A549 (cell line): ENCODE measurements at regions not wholly inside any gene's neighbourhood (a gene's known extent, or its start where the extent isn't known, plus 50 kb on each side); places are given as distances from the start of the nearest gene placed in this dataset.

Experiments
- ATAC-seq, 2 experiments: fragments of 200-7000 bp in 1 of 2; fragments of >200 bp in 1 of 2; cut with Nextera tagmentation in 1 of 2; cut with Tn5 transposase in 1 of 2; 3 replicates each; pipeline versions ENCODE4 v1.8.0 to v1.9.1; 2018 to 2020; ENCODE audit warnings: mild to moderate bottlenecking in 1 of 2, moderate library complexity in 1 of 2
- CTCF ChIA-PET: fragments of 300-600 bp; sonication (Branson Sonifier 250); formaldehyde crosslinking; extraction: SDS; loops from one replicate; lab custom pipeline; 2021; ENCODE audit warnings: antibody characterized with exemption, inconsistent platforms; lab: Yijun Ruan, JAX
- POLR2A ChIA-PET: fragments of 350-600 bp; formaldehyde crosslinking; extraction: SDS; loops from one replicate; lab custom pipeline; 2021; ENCODE audit warnings: antibody characterized with exemption, inconsistent platforms; lab: Yijun Ruan, JAX
- DNase-seq, 2 experiments: peaks; one replicate each; pipeline versions ENCODE4 v3.0.0 to v3.0.0-alpha.2; 2011 to 2016; ENCODE audit warnings: low read depth in 1 of 2, low spot score in 1 of 2
- FAIRE-seq: peaks from 2 replicates; lab custom pipeline; 2011; peaks lifted over from hg19 to GRCh38; lab: Jason Lieb, UNC
- H3K27ac ChIP-seq, 2 experiments: fragments of >200 bp; sonication (Bioruptor Twin); formaldehyde crosslinking; 3 replicates each; pipeline ENCODE4 v1.5.1; 2016 to 2017
- H3K4me1 ChIP-seq: fragments of >200 bp; sonication (Bioruptor Twin); formaldehyde crosslinking; 3 replicates; pipeline ENCODE4 v1.6.1; 2016
- H3K4me2 ChIP-seq: fragments of >200 bp; sonication (Bioruptor Twin); formaldehyde crosslinking; 3 replicates; pipeline ENCODE4 v1.6.1; 2016
- H3K4me3 ChIP-seq: fragments of >200 bp; sonication (Bioruptor Twin); formaldehyde crosslinking; 3 replicates; pipeline ENCODE4 v1.5.1; 2016
- H3K9me3 ChIP-seq: fragments of >200 bp; sonication (Bioruptor Twin); formaldehyde crosslinking; 3 replicates; pipeline ENCODE4 v1.6.1; 2016
- BCL3 ChIP-seq: fragments of >200 bp; sonication (Bioruptor Twin); formaldehyde crosslinking; IDR thresholded peaks from 3 replicates; pipeline ENCODE4 v1.6.1; 2016
- CEBPB ChIP-seq, 2 experiments: fragments of >200 bp in 1 of 2; sonication (Bioruptor Twin) in 1 of 2; formaldehyde crosslinking in 1 of 2; IDR thresholded peaks; 2 replicates each; pipeline ENCODE4 v1.6.1; 2012 to 2016
- E2F6 ChIP-seq: IDR thresholded peaks from 2 replicates; pipeline ENCODE4 v1.6.1; 2012; ENCODE audit warnings: low read depth, borderline replicate concordance
- FOSB ChIP-seq: fragments of 250-450 bp; sonication (Bioruptor Pico); IDR thresholded peaks from 2 replicates; pipeline ENCODE4 v1.5.0; 2020; ENCODE audit warnings: mild to moderate bottlenecking, moderate library complexity
- FOSL2 ChIP-seq, 2 experiments: fragments of 450-650 bp in 1 of 2; fragments of >200 bp in 1 of 2; sonication (Bioruptor Twin) in 1 of 2; formaldehyde crosslinking; IDR thresholded peaks; 2 replicates each; pipeline versions ENCODE4 v1.5.0 to v1.6.1; 2016 to 2020; ENCODE audit warnings: mild to moderate bottlenecking in 1 of 2, moderate library complexity in 1 of 2
- GATA3 ChIP-seq: IDR thresholded peaks from 2 replicates; pipeline ENCODE4 v1.6.1; 2012; ENCODE audit warnings: borderline replicate concordance
- HMGXB4 ChIP-seq: fragments of 250-450 bp; sonication (Bioruptor Pico); IDR thresholded peaks from 2 replicates; pipeline ENCODE4 v1.5.0; 2021; ENCODE audit warnings: mild to moderate bottlenecking, moderate library complexity, borderline replicate concordance
- HOXA7 ChIP-seq: fragments of 250-450 bp; sonication (Bioruptor Pico); IDR thresholded peaks from 2 replicates; pipeline ENCODE4 v1.5.0; 2020; ENCODE audit warnings: mild to moderate bottlenecking, moderate library complexity
- JUNB ChIP-seq: fragments of >200 bp; sonication (Bioruptor Twin); formaldehyde crosslinking; IDR thresholded peaks from 2 replicates; pipeline ENCODE4 v1.6.1; 2016
- KDM5A ChIP-seq: fragments of 200-600 bp; sonication (generic); IDR thresholded peaks from 2 replicates; pipeline ENCODE4 v1.6.1; 2016; ENCODE audit warnings: antibody characterized with exemption, mild to moderate bottlenecking
- NFE2L2 ChIP-seq: fragments of 150-350 bp; conservative IDR thresholded peaks from 2 replicates; pipeline ENCODE4 v1.6.1; 2014; ENCODE audit warnings: low read length
- POLR2A ChIP-seq: IDR thresholded peaks from 2 replicates; pipeline ENCODE4 v1.6.1; 2012; ENCODE audit warnings: mild to moderate bottlenecking, low read length
- RARB ChIP-seq: fragments of 250-450 bp; sonication (Bioruptor Pico); IDR thresholded peaks from 2 replicates; pipeline ENCODE4 v1.8.0; 2021; ENCODE audit warnings: mild to moderate bottlenecking, moderate library complexity
- RCOR1 ChIP-seq: fragments of 150-350 bp; IDR thresholded peaks from 2 replicates; pipeline ENCODE4 v1.6.1; 2014; ENCODE audit warnings: antibody characterized with exemption, low read length, low read depth
- SMC3 ChIP-seq: fragments of >200 bp; sonication (Bioruptor Twin); formaldehyde crosslinking; IDR thresholded peaks from 3 replicates; pipeline ENCODE4 v1.6.1; 2018; ENCODE audit warnings: inconsistent platforms
- TFCP2L1 ChIP-seq: fragments of 250-450 bp; sonication (Bioruptor Pico); IDR thresholded peaks from 2 replicates; pipeline ENCODE4 v1.5.0; 2021; ENCODE audit warnings: mild to moderate bottlenecking
- TP53 ChIP-seq: fragments of 250-450 bp; sonication (Bioruptor Pico); IDR thresholded peaks from 2 replicates; pipeline ENCODE4 v1.5.0; 2021; ENCODE audit warnings: mild to moderate bottlenecking, moderate library complexity
- USF2 ChIP-seq: fragments of 450-650 bp; IDR thresholded peaks from 2 replicates; pipeline ENCODE4 v1.6.1; 2014; ENCODE audit warnings: antibody characterized with exemption
- ZSCAN20 ChIP-seq: fragments of 250-450 bp; sonication (Bioruptor Pico); IDR thresholded peaks from 2 replicates; pipeline ENCODE4 v1.8.0; 2022; ENCODE audit warnings: mild to moderate bottlenecking, moderate library complexity
- WGBS: methylation state at CpG from one replicate; pipeline ENCODE4 v1.1.6; 2017; ENCODE audit errors: missing lambda C conversion rate; 5-methylcytosine and 5-hydroxymethylcytosine counted together

- H3K4me1 ChIP-seq = no peaks in the 10 kb centered on the region
- ChIA-PET POLR2A (no interaction called here), CTCF (no interaction called here)
- no peak for FAIRE-seq
- DNase-seq = no peak
- 84% methylated on average over 2 of the region's 2 CpGs for WGBS
- H3K4me3 ChIP-seq = no peak overlapping the region
- no peak overlapping the region for H3K27ac ChIP-seq
- H3K9me3 ChIP-seq = no peaks in the 10 kb centered on the region
- TF ChIP-seq ZSCAN20 (no peak), CEBPB (IDR thresholded peaks at IDR 0.05) (no peak), TP53 (no peak), SMC3 (no peak), POLR2A (no peak), HMGXB4 (no peak), BCL3 (no peak)
- ATAC-seq = no peak
- no peak overlapping the region for H3K4me2 ChIP-seq
Measured at GRCh38 chr1:101098327-101098726, 72.7 kb upstream of the DPH5 start.

- FAIRE-seq (no peak), ATAC-seq (no peak)
- Histone ChIP-seq H3K4me3 (no peak overlapping the region), H3K4me2 (no peak overlapping the region), H3K27ac (no peak overlapping the region)
- CTCF ChIA-PET = no interaction called here
- TF ChIP-seq FOSL2 (IDR thresholded peaks at IDR 0.05) (no peak), FOSL2 (CRISPR knock-in tag; IDR thresholded peaks at IDR 0.05) (no peak), POLR2A (no peak), HMGXB4 (no peak), GATA3 (no peak), NFE2L2 (no peak), JUNB (no peak), RCOR1 (no peak), TP53 (no peak), SMC3 (no peak)
- TF ChIP-seq, all 56 proteins: peak for 0
- 86% methylated on average over 2 of the region's 2 CpGs for WGBS
- Histone ChIP-seq H3K9me3 (no peaks in the 10 kb centered on the region), H3K4me1 (no peaks in the 10 kb centered on the region)
- DNase-seq = no peak
- POLR2A ChIA-PET = no interaction called here
Measured at GRCh38 chr1:101089613-101090338, 64.2 kb upstream of the DPH5 start.

- WGBS = 61% methylated on average over 1 of the region's 1 CpG
- POLR2A ChIA-PET = no interaction called here
- no peak for DNase-seq
- no peak overlapping the region for H3K27ac ChIP-seq
- no peaks in the 10 kb centered on the region for H3K9me3 ChIP-seq
- no peak for ATAC-seq
- CTCF ChIA-PET = no interaction called here
- no peak for TF ChIP-seq RCOR1
- TF ChIP-seq USF2 = no peak
- no peak for TF ChIP-seq FOSB (CRISPR knock-in tag)
- no peak for TF ChIP-seq RARB (CRISPR knock-in tag)
- no peak for TF ChIP-seq HOXA7 (CRISPR knock-in tag)
- no peak for TF ChIP-seq KDM5A
- no peak for TF ChIP-seq TFCP2L1 (CRISPR knock-in tag)
- TF ChIP-seq E2F6 = no peak
- TF ChIP-seq, all 56 proteins: peak for 0
- no peak overlapping the region for H3K4me3 ChIP-seq
- no peak overlapping the region for H3K4me2 ChIP-seq
- no peaks in the 10 kb centered on the region for H3K4me1 ChIP-seq
- FAIRE-seq = no peak
Measured at GRCh38 chr1:101088431-101088830, 62.8 kb upstream of the DPH5 start.
